PC-9 (cell line): ENCODE measurements at regions not wholly inside any gene's neighbourhood (a gene's known extent, or its start where the extent isn't known, plus 50 kb on each side); places are given as distances from the start of the nearest gene placed in this dataset.

ENCODE experiments used
- BruUV-seq: library from RNA; stranded (reverse); fragments of 400-500 nt; replicated peaks from 2 replicates; lab custom pipeline; 2021; lab: Mats Ljungman, UMichigan
- CTCF ChIA-PET: fragments of 300-600 bp; sonication (Branson Sonifier 250); formaldehyde crosslinking; loops from one replicate; lab custom pipeline; 2022; ENCODE audit warnings: antibody characterized with exemption; lab: Charles Lee
- POLR2A ChIA-PET: fragments of 300-600 bp; sonication (Branson Sonifier 250); formaldehyde crosslinking; loops from one replicate; lab custom pipeline; 2022; ENCODE audit warnings: antibody characterized with exemption; ENCODE audit not compliant: unreplicated experiment; lab: Charles Lee
- DNase-seq, 2 experiments: peaks; one replicate each; pipeline versions ENCODE4 v3.0.0 to v3.0.0-alpha.2; 2015 to 2022; ENCODE audit warnings: mixed read lengths in 1 of 2
- H2AFZ ChIP-seq: fragments of 200-600 bp; sonication (generic); 2 replicates; pipeline ENCODE4 v1.8.1; 2017; ENCODE audit warnings: antibody characterized with exemption
- H3F3A ChIP-seq: fragments of 200-600 bp; sonication (generic); 2 replicates; pipeline ENCODE4 v1.8.1; 2017; ENCODE audit warnings: antibody characterized with exemption, mild to moderate bottlenecking, low read depth; ENCODE audit not compliant: insufficient read depth
- H3K27ac ChIP-seq: fragments of 200-600 bp; sonication (generic); 2 replicates; pipeline ENCODE4 v1.6.1; 2016; ENCODE audit warnings: mixed run types
- H3K27me3 ChIP-seq: fragments of 200-600 bp; sonication (generic); 2 replicates; pipeline ENCODE4 v1.6.1; 2016; ENCODE audit warnings: low read depth, mixed run types; ENCODE audit not compliant: insufficient read depth
- H3K36me3 ChIP-seq: fragments of 200-600 bp; sonication (generic); 2 replicates; pipeline ENCODE4 v1.6.1; 2016; ENCODE audit warnings: low read depth, mixed run types
- H3K4me1 ChIP-seq: fragments of 200-600 bp; sonication (generic); replicated peaks from 2 replicates; pipeline ENCODE4 v1.6.1; 2016; ENCODE audit warnings: mixed run types; ENCODE audit not compliant: insufficient read depth
- H3K4me2 ChIP-seq: fragments of 200-600 bp; sonication (generic); 2 replicates; pipeline ENCODE4 v1.6.1; 2017; ENCODE audit warnings: mixed run types
- H3K4me3 ChIP-seq: fragments of 200-600 bp; sonication (generic); 2 replicates; pipeline ENCODE4 v1.6.1; 2016; ENCODE audit warnings: mixed run types
- H3K79me2 ChIP-seq: fragments of 200-600 bp; sonication (generic); 2 replicates; pipeline ENCODE4 v1.6.1; 2017; ENCODE audit warnings: low read depth, mixed run types
- H3K9me2 ChIP-seq: fragments of 200-600 bp; sonication (generic); 2 replicates; pipeline ENCODE4 v1.8.1; 2017; ENCODE audit warnings: mild to moderate bottlenecking; ENCODE audit not compliant: insufficient read depth
- H3K9me3 ChIP-seq: fragments of 200-600 bp; sonication (generic); 2 replicates; pipeline ENCODE4 v1.8.1; 2016; ENCODE audit warnings: low read depth; ENCODE audit not compliant: insufficient read depth
- H4K20me1 ChIP-seq: fragments of 200-600 bp; sonication (generic); 2 replicates; pipeline ENCODE4 v1.8.1; 2017; ENCODE audit not compliant: insufficient read depth
- EZH2 ChIP-seq: fragments of 200-600 bp; sonication (generic); IDR thresholded peaks from 2 replicates; pipeline ENCODE4 v1.8.0; 2017; ENCODE audit warnings: antibody characterized with exemption, low read depth
- intact Hi-C: fragments of 100-400 bp; cut with micrococcal nuclease; formaldehyde crosslinking; loops from one replicate; pipeline ENCODE4 v1.10.0; 2022; ENCODE audit not compliant: unreplicated experiment
- TF ChIP-seq, protein P1 (sequence below): fragments of 200-600 bp; sonication (generic); conservative IDR thresholded peaks from 2 replicates; pipeline ENCODE4 v1.6.1; 2017; ENCODE audit warnings: mixed run types, antibody characterized with exemption, mild to moderate bottlenecking, moderate library complexity

DNA sequence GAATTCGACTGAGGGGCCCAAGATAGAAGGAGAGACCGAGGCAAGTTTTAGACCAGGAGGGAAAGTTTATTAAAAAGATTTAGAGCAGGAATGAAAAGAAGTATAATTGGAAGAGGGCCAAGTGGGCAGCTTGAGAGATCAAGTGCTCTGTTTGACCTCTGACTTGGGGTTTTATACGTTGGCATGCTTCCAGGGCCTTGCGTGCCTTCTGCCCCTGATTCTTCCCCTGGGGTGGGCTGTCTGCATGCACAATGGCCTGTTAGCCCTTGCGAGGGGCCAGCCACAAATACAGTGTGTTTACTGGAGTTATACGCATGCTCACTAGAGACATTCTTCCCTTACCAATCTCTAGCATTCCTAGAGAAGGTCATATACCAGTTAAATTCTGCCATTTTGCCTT lies 70.7 kb upstream of the LARS2 start:
- ChIA-PET CTCF (no interaction called here), POLR2A (no interaction called here)
- H2AFZ ChIP-seq, result no peak overlapping the region
- no peaks in the 10 kb centered on the region for H3F3A ChIP-seq
- H3K4me2 ChIP-seq, result no peak overlapping the region
- H3K79me2 ChIP-seq, result no peaks in the 10 kb centered on the region
- no peaks in the 10 kb centered on the region; the same call in 1 of the 2 replicates for H3K9me3 ChIP-seq
- TF ChIP-seq, protein P1, sequence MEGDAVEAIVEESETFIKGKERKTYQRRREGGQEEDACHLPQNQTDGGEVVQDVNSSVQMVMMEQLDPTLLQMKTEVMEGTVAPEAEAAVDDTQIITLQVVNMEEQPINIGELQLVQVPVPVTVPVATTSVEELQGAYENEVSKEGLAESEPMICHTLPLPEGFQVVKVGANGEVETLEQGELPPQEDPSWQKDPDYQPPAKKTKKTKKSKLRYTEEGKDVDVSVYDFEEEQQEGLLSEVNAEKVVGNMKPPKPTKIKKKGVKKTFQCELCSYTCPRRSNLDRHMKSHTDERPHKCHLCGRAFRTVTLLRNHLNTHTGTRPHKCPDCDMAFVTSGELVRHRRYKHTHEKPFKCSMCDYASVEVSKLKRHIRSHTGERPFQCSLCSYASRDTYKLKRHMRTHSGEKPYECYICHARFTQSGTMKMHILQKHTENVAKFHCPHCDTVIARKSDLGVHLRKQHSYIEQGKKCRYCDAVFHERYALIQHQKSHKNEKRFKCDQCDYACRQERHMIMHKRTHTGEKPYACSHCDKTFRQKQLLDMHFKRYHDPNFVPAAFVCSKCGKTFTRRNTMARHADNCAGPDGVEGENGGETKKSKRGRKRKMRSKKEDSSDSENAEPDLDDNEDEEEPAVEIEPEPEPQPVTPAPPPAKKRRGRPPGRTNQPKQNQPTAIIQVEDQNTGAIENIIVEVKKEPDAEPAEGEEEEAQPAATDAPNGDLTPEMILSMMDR, result no peak
- TF ChIP-seq EZH2, result no peak
- H3K27ac ChIP-seq, result no peak overlapping the region
- intact Hi-C loops, result no loop called here
- H3K4me1 ChIP-seq, result no peaks in the 10 kb centered on the region
- H3K9me2 ChIP-seq, result no peaks in the 10 kb centered on the region
- no peak for DNase-seq
- H4K20me1 ChIP-seq, result no peaks in the 10 kb centered on the region
- H3K27me3 ChIP-seq, result no peaks in the 10 kb centered on the region
- no peaks in the 10 kb centered on the region for H3K36me3 ChIP-seq
- no peak overlapping the region for H3K4me3 ChIP-seq
- BruUV-seq, result no TSS peak

- DNase-seq, result no peak
- H2AFZ ChIP-seq, result no peak overlapping the region
- no peaks in the 10 kb centered on the region for H3K27me3 ChIP-seq
- no peak overlapping the region for H3K4me3 ChIP-seq
- TF ChIP-seq, protein P1, result no peak
- no peak for TF ChIP-seq EZH2
- H3K9me3 ChIP-seq, result no peaks in the 10 kb centered on the region; the same call in 1 of the 2 replicates
- no peaks in the 10 kb centered on the region for H4K20me1 ChIP-seq
- H3K36me3 ChIP-seq, result no peaks in the 10 kb centered on the region
- no peaks in the 10 kb centered on the region for H3K79me2 ChIP-seq
- intact Hi-C loops, result no loop called here
- no peaks in the 10 kb centered on the region for H3K4me1 ChIP-seq
- no peaks in the 10 kb centered on the region for H3K9me2 ChIP-seq
- H3K4me2 ChIP-seq, result no peak overlapping the region
- no TSS peak for BruUV-seq
- no peak overlapping the region for H3K27ac ChIP-seq
- POLR2A ChIA-PET, result no interaction called here
- CTCF ChIA-PET, result no interaction called here
- no peaks in the 10 kb centered on the region for H3F3A ChIP-seq
Observed at GRCh38 chr3:45318689-45319088, 69.7 kb upstream of the LARS2 start.

GRCh38 chr3:45319231-45319995 lies 69.0 kb upstream of the LARS2 start:
- no peaks in the 10 kb centered on the region for H3K79me2 ChIP-seq
- DNase-seq, result no peak
- H4K20me1 ChIP-seq, result no peaks in the 10 kb centered on the region
- H3K27me3 ChIP-seq, result no peaks in the 10 kb centered on the region
- no peak overlapping the region for H3K27ac ChIP-seq
- no peak overlapping the region for H2AFZ ChIP-seq
- no peaks in the 10 kb centered on the region for H3K4me1 ChIP-seq
- no peaks in the 10 kb centered on the region for H3K9me2 ChIP-seq
- H3K4me2 ChIP-seq, result no peak overlapping the region
- CTCF ChIA-PET, result no interaction called here
- no peaks in the 10 kb centered on the region; the same call in 1 of the 2 replicates for H3K9me3 ChIP-seq
- intact Hi-C loops, result no loop called here
- no peak overlapping the region for H3K4me3 ChIP-seq
- POLR2A ChIA-PET, result no interaction called here
- BruUV-seq, result no TSS peak
- TF ChIP-seq EZH2, result no peak
- TF ChIP-seq, protein P1, result no peak
- H3F3A ChIP-seq, result no peaks in the 10 kb centered on the region
- H3K36me3 ChIP-seq, result no peaks in the 10 kb centered on the region
